MCF 10A (cell line): ENCODE measurements at regions not wholly inside any gene's neighbourhood (a gene's known extent, or its start where the extent isn't known, plus 50 kb on each side); places are given as distances from the start of the nearest gene placed in this dataset.

ENCODE experiments used
- BruUV-seq: library from RNA; stranded (reverse); fragments of 400-500 nt; replicated peaks from 2 replicates; lab custom pipeline; 2021; lab: Mats Ljungman, UMichigan
- CTCF ChIA-PET: fragments of 300-600 bp; sonication (Branson Sonifier 250); formaldehyde crosslinking; extraction: SDS; loops from one replicate; lab custom pipeline; 2021; ENCODE audit warnings: antibody characterized with exemption, inconsistent platforms; lab: Yijun Ruan, JAX
- POLR2A ChIA-PET: fragments of 300-600, 350-650 bp; sonication (Branson Sonifier 250); formaldehyde crosslinking; extraction: SDS; loops from one replicate; lab custom pipeline; 2020; ENCODE audit warnings: antibody characterized with exemption, inconsistent platforms; lab: Yijun Ruan, JAX
- DNase-seq: peaks from one replicate; pipeline ENCODE4 v3.0.0-alpha.2; 2018; ENCODE audit not compliant: unreplicated experiment
- H3K27ac Mint-ChIP-seq: one replicate; pipeline ENCODE4 v1.8.0; 2022; ENCODE audit warnings: mild to moderate bottlenecking, low read depth, mixed read lengths; ENCODE audit not compliant: unreplicated experiment
- H3K27me3 Mint-ChIP-seq: one replicate; pipeline ENCODE4 v1.8.0; 2022; ENCODE audit warnings: mixed read lengths; ENCODE audit not compliant: insufficient read depth, unreplicated experiment
- H3K36me3 Mint-ChIP-seq: one replicate; pipeline ENCODE4 v1.8.0; 2022; ENCODE audit warnings: mild to moderate bottlenecking, moderate library complexity, mixed read lengths; ENCODE audit not compliant: insufficient read depth, unreplicated experiment
- H3K4me1 Mint-ChIP-seq: one replicate; pipeline ENCODE4 v1.8.0; 2022; ENCODE audit warnings: mixed read lengths; ENCODE audit not compliant: insufficient read depth, unreplicated experiment
- H3K4me3 Mint-ChIP-seq: one replicate; pipeline ENCODE4 v1.8.0; 2022; ENCODE audit warnings: mild to moderate bottlenecking, moderate library complexity, mixed read lengths; ENCODE audit not compliant: unreplicated experiment
- H3K9me3 Mint-ChIP-seq: one replicate; pipeline ENCODE4 v1.8.0; 2022; ENCODE audit warnings: mixed read lengths; ENCODE audit not compliant: unreplicated experiment
- CTCF ChIP-seq: fragments of 200-600 bp; IDR thresholded peaks from one replicate; pipeline ENCODE4 v1.8.0; 2022; ENCODE audit warnings: antibody characterized with exemption, mild to moderate bottlenecking; ENCODE audit not compliant: unreplicated experiment
- intact Hi-C: fragments of 100-400 bp; cut with micrococcal nuclease; formaldehyde crosslinking; loops from 2 replicates; pipeline ENCODE4 v1.14.1; 2022

DNA sequence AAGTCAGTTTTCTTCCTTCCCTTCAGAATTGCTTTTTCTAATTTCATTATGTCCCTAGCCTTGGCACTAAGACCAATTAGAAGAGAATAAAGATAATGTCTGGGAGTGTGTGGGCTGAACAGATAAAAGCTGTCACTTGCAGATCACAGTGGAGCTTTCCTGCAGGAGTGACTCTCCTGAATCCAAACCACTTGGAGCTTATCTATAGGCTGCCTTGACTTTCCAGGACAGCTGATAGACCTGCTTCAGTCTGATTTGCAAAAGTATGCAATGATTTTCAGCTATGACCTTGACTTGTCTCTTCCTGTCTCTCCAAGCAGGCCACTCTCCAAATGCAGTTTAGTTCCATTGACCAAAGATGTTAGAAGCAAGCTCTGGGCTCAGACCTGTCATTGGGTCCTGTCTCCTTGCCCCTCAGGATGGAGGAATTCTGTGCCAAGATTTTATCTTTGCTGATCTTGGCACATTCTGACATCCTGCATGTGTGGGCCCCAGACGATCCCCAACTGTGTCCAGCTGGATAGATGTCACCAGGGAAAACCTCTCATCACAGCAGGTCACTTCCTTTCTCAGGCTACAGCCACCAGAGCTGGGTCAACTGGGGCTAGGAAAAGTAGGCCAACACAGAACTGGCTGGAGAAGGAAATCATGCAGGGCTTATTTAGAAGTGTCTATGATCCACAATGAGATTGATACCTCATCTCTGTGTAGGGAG lies 120.9 kb upstream of the ZNF438 start:
- H3K27ac Mint-ChIP-seq: no peak overlapping the region
- intact Hi-C loops: no loop called here
- no peaks in the 10 kb centered on the region for H3K27me3 Mint-ChIP-seq
- BruUV-seq: no TSS peak
- ChIA-PET CTCF (interaction anchor here (1.2 kb wide), 1 partner anchor 12 kb away, joined by 4 read pairs; no protein-coding TSS in a partner anchor), POLR2A (no interaction called here)
- DNase-seq: no peak
- peaks cover 7% of the 10 kb centered on the region for H3K9me3 Mint-ChIP-seq
- H3K4me3 Mint-ChIP-seq: no peak overlapping the region
- H3K36me3 Mint-ChIP-seq: no peaks in the 10 kb centered on the region
- peaks cover 2% of the 10 kb centered on the region for H3K4me1 Mint-ChIP-seq
- no peak for TF ChIP-seq CTCF

DNA sequence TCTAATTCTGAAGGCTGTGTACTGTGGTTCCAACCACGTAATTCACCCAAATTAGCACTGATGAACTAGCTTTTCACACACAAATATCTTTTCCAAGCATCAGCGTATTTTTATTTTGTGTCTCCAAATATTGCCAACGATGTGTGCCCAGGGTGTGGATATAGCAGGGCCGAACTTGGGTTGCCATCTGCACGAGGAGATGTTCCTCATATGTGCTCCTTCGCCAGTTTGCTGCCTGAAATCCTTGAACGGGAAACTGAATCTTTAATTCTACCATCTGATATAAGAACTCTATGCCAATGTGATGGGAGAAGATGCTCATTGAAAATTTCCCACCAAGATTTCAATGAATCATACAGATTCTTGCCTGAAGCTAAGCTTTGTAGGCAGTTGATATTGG lies 121.5 kb upstream of the ZNF438 start:
- DNase-seq: no peak
- H3K27ac Mint-ChIP-seq: no peak overlapping the region
- intact Hi-C loops: no loop called here
- POLR2A ChIA-PET: no interaction called here
- H3K9me3 Mint-ChIP-seq: peaks cover 7% of the 10 kb centered on the region
- no peak overlapping the region for H3K4me3 Mint-ChIP-seq
- no peaks in the 10 kb centered on the region for H3K36me3 Mint-ChIP-seq
- no peaks in the 10 kb centered on the region for H3K4me1 Mint-ChIP-seq
- CTCF ChIA-PET: interaction anchor here (1.2 kb wide), 1 partner anchor 11 kb away, joined by 4 read pairs; no protein-coding TSS in a partner anchor
- BruUV-seq: no TSS peak
- H3K27me3 Mint-ChIP-seq: no peaks in the 10 kb centered on the region
- no peak for TF ChIP-seq CTCF

DNA sequence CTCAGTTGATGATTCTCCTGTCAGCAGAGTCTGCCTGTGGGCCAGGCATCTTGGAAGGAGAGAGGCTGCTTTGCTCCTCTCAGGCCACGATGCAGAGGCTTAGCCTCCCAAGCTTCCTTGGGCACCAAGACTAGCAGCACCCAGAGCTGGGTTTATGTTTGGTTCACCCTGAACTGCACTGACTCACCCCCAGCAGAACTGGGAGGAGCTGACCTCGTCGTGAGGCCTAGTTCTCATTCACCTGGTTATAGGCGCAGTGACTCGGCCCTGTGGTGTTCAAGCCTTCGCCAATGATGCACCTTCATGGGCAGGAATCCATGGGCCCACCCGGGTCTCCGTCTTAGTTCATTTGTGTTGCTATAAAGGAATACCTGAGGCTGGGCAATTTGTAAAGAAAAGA lies 122.0 kb upstream of the ZNF438 start:
- CTCF ChIA-PET: interaction anchor here (1.2 kb wide), 1 partner anchor 11 kb away, joined by 4 read pairs; no protein-coding TSS in a partner anchor
- H3K4me1 Mint-ChIP-seq: no peaks in the 10 kb centered on the region
- H3K9me3 Mint-ChIP-seq: peaks cover 7% of the 10 kb centered on the region
- H3K36me3 Mint-ChIP-seq: no peaks in the 10 kb centered on the region
- H3K27ac Mint-ChIP-seq: no peak overlapping the region
- no peak for DNase-seq
- H3K4me3 Mint-ChIP-seq: no peak overlapping the region
- no peak for TF ChIP-seq CTCF
- no peaks in the 10 kb centered on the region for H3K27me3 Mint-ChIP-seq
- no TSS peak for BruUV-seq
- intact Hi-C loops: no loop called here
- POLR2A ChIA-PET: no interaction called here

DNA sequence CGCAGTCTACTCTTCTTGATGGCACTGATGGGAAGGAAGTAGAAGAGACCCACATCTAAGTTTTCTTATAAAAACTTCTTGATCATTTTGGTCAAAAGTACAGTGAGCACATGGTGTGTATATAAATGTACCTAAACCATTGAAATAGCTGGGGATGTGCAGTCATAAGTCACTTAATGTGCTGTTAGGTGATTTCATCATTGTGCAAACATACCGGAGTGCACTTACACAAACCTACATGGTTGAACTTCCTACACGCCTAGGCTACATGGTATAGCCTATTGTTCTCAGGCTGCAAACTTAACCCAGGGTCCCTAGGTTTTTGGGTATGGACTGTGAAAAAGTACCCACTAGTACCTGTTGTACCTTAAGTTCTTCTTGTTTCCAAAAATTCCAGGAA lies 123.3 kb upstream of the ZNF438 start:
- ChIA-PET POLR2A (no interaction called here), CTCF (no interaction called here)
- H3K9me3 Mint-ChIP-seq: peaks cover 7% of the 10 kb centered on the region
- intact Hi-C loops: no loop called here
- BruUV-seq: no TSS peak
- H3K36me3 Mint-ChIP-seq: no peaks in the 10 kb centered on the region
- no peaks in the 10 kb centered on the region for H3K4me1 Mint-ChIP-seq
- no peak for TF ChIP-seq CTCF
- no peak overlapping the region for H3K4me3 Mint-ChIP-seq
- H3K27me3 Mint-ChIP-seq: no peaks in the 10 kb centered on the region
- no peak for DNase-seq
- H3K27ac Mint-ChIP-seq: no peak overlapping the region
